Endothelial cell of umbilical vein (primary cell): ENCODE measurements at regions not wholly inside any gene's neighbourhood (a gene's known extent, or its start where the extent isn't known, plus 50 kb on each side); places are given as distances from the start of the nearest gene placed in this dataset.

ENCODE experiments used
- BruUV-seq: library from RNA; stranded (reverse); fragments of 400-500 nt; replicated peaks from 2 replicates; lab custom pipeline; 2021; lab: Mats Ljungman, UMichigan
- CTCF ChIA-PET: fragments of 300-600, 350-600 bp; sonication (Branson Sonifier 250); formaldehyde crosslinking; loops from one replicate; lab custom pipeline; 2021; ENCODE audit warnings: antibody characterized with exemption, inconsistent platforms; lab: Charles Lee
- POLR2A ChIA-PET: fragments of 300-600, 350-600 bp; sonication (Branson Sonifier 250); formaldehyde crosslinking; loops from one replicate; lab custom pipeline; 2021; ENCODE audit warnings: antibody characterized with exemption, inconsistent platforms; lab: Charles Lee
- DNase-seq: peaks from one replicate; pipeline ENCODE4 v3.0.0-alpha.2; 2011; ENCODE audit warnings: low read depth, low spot score
- FAIRE-seq: peaks from 2 replicates; lab custom pipeline; 2011; peaks lifted over from hg19 to GRCh38; lab: Jason Lieb, UNC
- H2AFZ ChIP-seq: 2 replicates; pipeline ENCODE4 v1.6.0; 2012; ENCODE audit warnings: low read depth, low read length, control low read depth, inconsistent platforms
- H3K27ac ChIP-seq: 2 replicates; pipeline ENCODE4 v1.5.1; 2011; ENCODE audit warnings: low read depth, mild to moderate bottlenecking, control low read depth, low read length, moderate library complexity; ENCODE audit not compliant: insufficient read depth
- H3K27me3 ChIP-seq, 2 experiments: 2 replicates each; pipeline versions ENCODE4 v1.6.0 to v1.6.1; 2011; ENCODE audit warnings: low read length in 2 of 2, mixed read lengths in 1 of 2; ENCODE audit not compliant: control insufficient read depth in 2 of 2, insufficient read depth in 2 of 2
- H3K36me3 ChIP-seq, 2 experiments: 2 replicates in 1 of 2; 3 replicates in 1 of 2; pipeline ENCODE4 v1.5.1; 2011; ENCODE audit warnings: low read length in 2 of 2, mild to moderate bottlenecking in 1 of 2, moderate library complexity in 1 of 2; ENCODE audit not compliant: control insufficient read depth in 2 of 2, insufficient read depth in 2 of 2; ENCODE audit errors: extremely low read depth in 1 of 2
- H3K4me1 ChIP-seq: 3 replicates; pipeline ENCODE4 v1.5.1; 2011; ENCODE audit warnings: mild to moderate bottlenecking, low read length; ENCODE audit not compliant: control insufficient read depth, insufficient read depth; ENCODE audit errors: extremely low read depth
- H3K4me2 ChIP-seq: 2 replicates; pipeline ENCODE4 v1.6.1; 2011; ENCODE audit warnings: low read length, control low read depth, mixed read lengths; ENCODE audit not compliant: insufficient read depth
- H3K4me3 ChIP-seq, 3 experiments: fragments of 200-600 bp in 1 of 3; sonication (generic), shearing (Covaris generic) in 1 of 3; replicated peaks in 1 of 3; 2 replicates each; pipeline ENCODE4 v1.5.1; 2011 to 2016; ENCODE audit warnings: control low read depth in 3 of 3, low read length in 3 of 3, mild to moderate bottlenecking in 2 of 3, inconsistent platforms in 1 of 3, low read depth in 1 of 3, moderate library complexity in 1 of 3; ENCODE audit not compliant: insufficient read depth in 1 of 3
- H3K79me2 ChIP-seq: 2 replicates; pipeline ENCODE4 v1.6.0; 2012; ENCODE audit warnings: low read length, inconsistent platforms; ENCODE audit not compliant: control insufficient read depth, insufficient read depth
- H3K9ac ChIP-seq: replicated peaks from 2 replicates; pipeline ENCODE3; 2011; ENCODE audit warnings: low read length, control low read depth; ENCODE audit not compliant: insufficient read depth; ENCODE audit errors: extremely low read depth
- H3K9me1 ChIP-seq: replicated peaks from 3 replicates; pipeline ENCODE4 v1.6.0; 2011; ENCODE audit warnings: mild to moderate bottlenecking, low read length; ENCODE audit not compliant: control insufficient read depth, insufficient read depth; ENCODE audit errors: extremely low read depth
- H3K9me3 ChIP-seq: replicated peaks from 2 replicates; pipeline ENCODE4 v1.5.1; 2012; ENCODE audit warnings: low read length, inconsistent platforms; ENCODE audit not compliant: control insufficient read depth, insufficient read depth
- H4K20me1 ChIP-seq: replicated peaks from 2 replicates; pipeline ENCODE3; 2011; ENCODE audit warnings: mild to moderate bottlenecking, low read length; ENCODE audit not compliant: control insufficient read depth, insufficient read depth; ENCODE audit errors: extremely low read depth
- CTCF ChIP-seq, 2 donors: IDR thresholded peaks; 1 replicate in 1 of 2; 2 replicates in 1 of 2; pipeline ENCODE4 v1.5.1; 2011; ENCODE audit warnings: low read length in 2 of 2, mild to moderate bottlenecking in 2 of 2, moderate library complexity in 2 of 2, control low read depth in 1 of 2, inconsistent platforms in 1 of 2, low read depth in 1 of 2; ENCODE audit not compliant: insufficient read depth in 1 of 2; ENCODE audit errors: extremely low read depth in 1 of 2
- EZH2 ChIP-seq: IDR thresholded peaks from 2 replicates; pipeline ENCODE4 v1.6.1; 2012; ENCODE audit warnings: borderline replicate concordance, low read depth, mild to moderate bottlenecking, moderate library complexity, low read length, inconsistent platforms; ENCODE audit not compliant: severe bottlenecking
- FOS ChIP-seq: IDR thresholded peaks from 2 replicates; pipeline ENCODE4 v1.6.1; 2011; ENCODE audit warnings: mild to moderate bottlenecking, low read length, moderate library complexity, borderline replicate concordance; ENCODE audit not compliant: insufficient read depth
- GATA2 ChIP-seq: IDR thresholded peaks from 2 replicates; pipeline ENCODE4 v1.7.0; 2011; ENCODE audit warnings: low read depth, mild to moderate bottlenecking, moderate library complexity, mixed read lengths, low read length; ENCODE audit not compliant: insufficient read length, insufficient read depth
- JUN ChIP-seq: IDR thresholded peaks from 2 replicates; pipeline ENCODE4 v1.6.1; 2011; ENCODE audit warnings: borderline replicate concordance, low read depth; ENCODE audit not compliant: insufficient read length, insufficient read depth
- MYC ChIP-seq: IDR thresholded peaks from one replicate; pipeline ENCODE4 v1.6.1; 2011; ENCODE audit warnings: mild to moderate bottlenecking, low read depth, low read length
- POLR2A ChIP-seq: IDR thresholded peaks from 2 replicates; pipeline ENCODE4 v1.6.1; 2012; ENCODE audit warnings: low read depth, mild to moderate bottlenecking, control low read depth, low read length
- POLR2AphosphoS5 ChIP-seq: IDR thresholded peaks from 2 replicates; pipeline ENCODE4 v1.6.1; 2012; ENCODE audit warnings: low read depth, mild to moderate bottlenecking, control low read depth, low read length, moderate library complexity; ENCODE audit not compliant: insufficient read depth
- dilution Hi-C: fragments of 300-500 bp; cut with MboI; formaldehyde crosslinking; loops from one replicate; pipeline ENCODE4 v1.15.0; 2019; ENCODE audit warnings: low sequenced_read_pairs; ENCODE audit not compliant: extremely low pct_ligation_motif_present
- intact Hi-C: fragments of 100-400 bp; cut with micrococcal nuclease; formaldehyde crosslinking; loops from one replicate; pipeline ENCODE4 v1.10.0; 2022
- TF ChIP-seq, protein P1 (sequence below): IDR thresholded peaks from 2 replicates; pipeline ENCODE4 v1.6.1; 2011; ENCODE audit not compliant: insufficient read depth, insufficient read length

DNA sequence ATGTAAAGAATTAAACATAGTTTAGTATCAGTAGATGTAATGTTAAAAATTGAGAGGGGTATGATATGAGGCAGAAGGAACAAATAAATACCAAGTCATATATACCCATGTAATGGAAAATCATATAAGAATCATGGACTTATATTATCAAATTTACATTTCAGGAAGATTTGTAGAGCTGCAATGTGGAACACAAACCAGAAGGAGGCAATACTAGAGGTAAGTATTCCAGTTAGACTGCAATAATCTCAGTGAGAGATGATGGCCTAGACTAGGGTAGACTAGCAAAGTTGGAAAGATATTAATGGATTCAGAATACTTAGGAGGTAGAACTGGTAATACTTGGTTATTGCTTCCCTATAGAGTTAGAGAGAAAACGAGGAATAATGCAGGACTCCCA lies 603.0 kb upstream of the KLHL4 start:
- Histone ChIP-seq H4K20me1 (no peaks in the 10 kb centered on the region), H3K27ac (no peak overlapping the region), H3K9me3 (no peaks in the 10 kb centered on the region), H3K79me2 (no peaks in the 10 kb centered on the region), H2AFZ (no peak overlapping the region), H3K27me3 (no peaks in the 10 kb centered on the region), H3K4me3 (no peak overlapping the region), H3K9me1 (no peaks in the 10 kb centered on the region), H3K4me1 (no peaks in the 10 kb centered on the region), H3K36me3 (no peaks in the 10 kb centered on the region), H3K9ac (no peak overlapping the region), H3K4me2 (no peak overlapping the region)
- FAIRE-seq (no peak), DNase-seq (no peak)
- dilution Hi-C loops (no loop called here), intact Hi-C loops (no loop called here)
- ChIA-PET POLR2A (no interaction called here), CTCF (no interaction called here)
- BruUV-seq, result no TSS peak
- TF ChIP-seq CTCF (IDR thresholded peaks at IDR 0.05; ENCODE audit: extremely low read depth in 1 of 2, insufficient read depth in 1 of 2, low read depth in 1 of 2, low read length in 2 of 2) (no peak), POLR2A (no peak), MYC (no peak), GATA2 (no peak), FOS (no peak), EZH2 (no peak), POLR2AphosphoS5 (no peak), JUN (no peak)
- TF ChIP-seq, protein P1, sequence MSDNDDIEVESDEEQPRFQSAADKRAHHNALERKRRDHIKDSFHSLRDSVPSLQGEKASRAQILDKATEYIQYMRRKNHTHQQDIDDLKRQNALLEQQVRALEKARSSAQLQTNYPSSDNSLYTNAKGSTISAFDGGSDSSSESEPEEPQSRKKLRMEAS, result no peak
